NT2/D1 (cell line): ENCODE measurements at regions not wholly inside any gene's neighbourhood (a gene's known extent, or its start where the extent isn't known, plus 50 kb on each side); places are given as distances from the start of the nearest gene placed in this dataset.

Source experiments
- SUZ12 ChIP-seq: IDR thresholded peaks from 2 replicates; pipeline ENCODE4 v1.6.1; 2011; ENCODE audit not compliant: insufficient read length, insufficient read depth; ENCODE audit errors: extremely low read depth
- YY1 ChIP-seq: IDR thresholded peaks from 2 replicates; pipeline ENCODE4 v1.6.1; 2011; ENCODE audit not compliant: insufficient read length, insufficient read depth

DNA sequence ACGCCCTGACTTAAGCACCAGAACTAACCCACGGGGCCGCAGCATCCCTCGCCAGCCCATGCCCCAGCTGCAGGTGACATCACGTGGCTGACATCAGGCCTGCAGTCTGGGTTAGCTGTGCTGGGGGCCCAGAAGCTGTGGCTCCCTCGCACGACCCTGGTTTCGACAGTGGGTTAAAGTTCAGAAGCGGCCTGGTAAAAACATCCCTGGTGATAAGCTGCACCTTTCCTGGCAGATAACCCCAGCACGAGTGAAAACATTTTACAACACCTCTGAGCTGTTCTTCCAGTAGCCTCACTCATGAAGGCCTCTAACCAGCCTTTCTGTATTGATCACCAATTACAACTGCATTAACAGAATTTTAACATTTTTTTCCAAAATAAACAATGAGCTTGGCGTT lies 136.4 kb upstream of the RREB1 start:
- TF ChIP-seq SUZ12 = no peak
- TF ChIP-seq YY1 = no peak
